Spinal cord (tissue), 9 donors: ENCODE measurements at regions not wholly inside any gene's neighbourhood (a gene's known extent, or its start where the extent isn't known, plus 50 kb on each side); places are given as distances from the start of the nearest gene placed in this dataset.
"Not testable (repeated sequence)": the region's sequence is repeated elsewhere in the genome, so short reads cannot be mapped to it uniquely, and the experiment has no call there.

Experiments used
- DNase-seq, 6 donors: peaks; one replicate each; pipeline versions ENCODE4 v3.0.0 to v3.0.0-alpha.2; 2013 to 2015; ENCODE audit warnings: low spot score in 6 of 6, low read depth in 4 of 6
- H3K27ac ChIP-seq: one replicate; pipeline ENCODE4 v1.5.1; 2013; ENCODE audit warnings: low read depth, low read length, control low read depth
- H3K27me3 ChIP-seq: one replicate; pipeline ENCODE4 v1.6.1; 2013; ENCODE audit warnings: low read length; ENCODE audit not compliant: control insufficient read depth, insufficient read depth
- H3K36me3 ChIP-seq: one replicate; pipeline ENCODE4 v1.6.1; 2013; ENCODE audit warnings: low read length; ENCODE audit not compliant: control insufficient read depth, insufficient read depth
- H3K4me1 ChIP-seq: one replicate; pipeline ENCODE4 v1.6.1; 2013; ENCODE audit warnings: low read length; ENCODE audit not compliant: control insufficient read depth, insufficient read depth
- H3K4me3 ChIP-seq: one replicate; pipeline ENCODE4 v1.5.1; 2013; ENCODE audit warnings: low read depth, low read length, control low read depth
- H3K9me3 ChIP-seq: one replicate; pipeline ENCODE4 v1.6.1; 2013; ENCODE audit warnings: low read length; ENCODE audit not compliant: control insufficient read depth, insufficient read depth
- WGBS: methylation state at CpG from one replicate; pipeline ENCODE4 v1.1.5; 2013; ENCODE audit warnings: missing lambda C conversion rate; ENCODE audit not compliant: insufficient coverage; 5-methylcytosine and 5-hydroxymethylcytosine counted together
- donor health status: healthy.

- H3K27me3 ChIP-seq = no peaks in the 10 kb centered on the region
- no CpG with 5 or more reads among the region's 1 CpG for WGBS
- H3K36me3 ChIP-seq = no peaks in the 10 kb centered on the region
- H3K4me3 ChIP-seq = no peak overlapping the region
- peak in 2 of 6 donors; percentile 1 to 3 for DNase-seq
- H3K9me3 ChIP-seq = no peaks in the 10 kb centered on the region
- H3K4me1 ChIP-seq = no peaks in the 10 kb centered on the region
- H3K27ac ChIP-seq = no peak overlapping the region
These were observed 611.2 kb downstream of the PPP4R3C start for GRCh38 chrX:26851981-26852380.

- WGBS = no CpG with 5 or more reads among the region's 2 CpGs
- Histone ChIP-seq H3K36me3 (no peaks in the 10 kb centered on the region), H3K4me3 (no peak overlapping the region), H3K4me1 (no peaks in the 10 kb centered on the region), H3K27ac (no peak overlapping the region), H3K9me3 (no peaks in the 10 kb centered on the region), H3K27me3 (no peaks in the 10 kb centered on the region)
- DNase-seq = no peak
These were observed 614.6 kb downstream of the PPP4R3C start for GRCh38 chrX:26848511-26848910.

- Histone ChIP-seq H3K36me3 (no peaks in the 10 kb centered on the region), H3K4me1 (no peaks in the 10 kb centered on the region), H3K27me3 (no peaks in the 10 kb centered on the region), H3K27ac (no peak overlapping the region), H3K9me3 (no peaks in the 10 kb centered on the region), H3K4me3 (no peak overlapping the region)
- no peak for DNase-seq
- 71% methylated on average over 1 of the region's 2 CpGs for WGBS
These were observed 618.1 kb downstream of the PPP4R3C start for GRCh38 chrX:26845056-26845455.

- Histone ChIP-seq H3K4me1 (no peaks in the 10 kb centered on the region), H3K4me3 (no peak overlapping the region), H3K27me3 (no peaks in the 10 kb centered on the region), H3K9me3 (no peaks in the 10 kb centered on the region), H3K27ac (no peak overlapping the region), H3K36me3 (no peaks in the 10 kb centered on the region)
- no peak for DNase-seq
- WGBS = 20% methylated on average over 1 of the region's 1 CpG
These were observed 606.5 kb downstream of the MAGEB5 start for GRCh38 chrX:26822448-26822847.

GRCh38 chrX:26789751-26790150 is 573.8 kb downstream of the MAGEB5 start:
- DNase-seq = no peak
- no peaks in the 10 kb centered on the region for H3K27me3 ChIP-seq
- no peak overlapping the region for H3K27ac ChIP-seq
- no peaks in the 10 kb centered on the region for H3K4me1 ChIP-seq
- H3K9me3 ChIP-seq = no peaks in the 10 kb centered on the region
- no peak overlapping the region for H3K4me3 ChIP-seq
- no peaks in the 10 kb centered on the region for H3K36me3 ChIP-seq

GRCh38 chrX:26788402-26788998 is 572.5 kb downstream of the MAGEB5 start:
- H3K27me3 ChIP-seq = no peaks in the 10 kb centered on the region
- no peak for DNase-seq
- no peak overlapping the region for H3K4me3 ChIP-seq
- WGBS = no CpG with 5 or more reads among the region's 1 CpG
- H3K4me1 ChIP-seq = no peaks in the 10 kb centered on the region
- no peaks in the 10 kb centered on the region for H3K36me3 ChIP-seq
- H3K27ac ChIP-seq = no peak overlapping the region
- no peaks in the 10 kb centered on the region for H3K9me3 ChIP-seq

- no peak overlapping the region for H3K4me3 ChIP-seq
- WGBS = 72% methylated on average over 7 of the region's 10 CpGs
- no peak overlapping the region for H3K27ac ChIP-seq
- no peaks in the 10 kb centered on the region for H3K27me3 ChIP-seq
- H3K9me3 ChIP-seq = peaks cover 3% of the 10 kb centered on the region
- H3K4me1 ChIP-seq = no peaks in the 10 kb centered on the region
- DNase-seq = peak in 3 of 6 donors; percentile 0 to 20 (median 15)
- H3K36me3 ChIP-seq = no peaks in the 10 kb centered on the region
These were observed 567.7 kb downstream of the MAGEB5 start for GRCh38 chrX:26783512-26784225.

GRCh38 chrX:26778320-26778888 is 562.4 kb downstream of the MAGEB5 start:
- Histone ChIP-seq H3K27ac (no peak overlapping the region), H3K36me3 (no peaks in the 10 kb centered on the region), H3K27me3 (no peaks in the 10 kb centered on the region), H3K4me3 (no peak overlapping the region), H3K4me1 (no peaks in the 10 kb centered on the region), H3K9me3 (peaks cover 6% of the 10 kb centered on the region)
- no CpG with 5 or more reads among the region's 3 CpGs for WGBS
- DNase-seq = no peak

GRCh38 chrX:26762253-26762652 is 546.3 kb downstream of the MAGEB5 start:
- no CpG with 5 or more reads among the region's 2 CpGs for WGBS
- Histone ChIP-seq H3K9me3 (no peaks in the 10 kb centered on the region), H3K36me3 (no peaks in the 10 kb centered on the region), H3K27ac (no peak overlapping the region), H3K4me3 (no peak overlapping the region), H3K4me1 (no peaks in the 10 kb centered on the region), H3K27me3 (no peaks in the 10 kb centered on the region)
- DNase-seq = no peak

- WGBS = 85% methylated on average over 12 of the region's 13 CpGs
- H3K27ac ChIP-seq, DNase-seq: not testable (repeated sequence)
These were observed 539.8 kb downstream of the MAGEB5 start for GRCh38 chrX:26755760-26756159.

More at GRCh38 chrX:26755760-26756159, 539.8 kb downstream of the MAGEB5 start:
- H3K4me3 ChIP-seq, H3K9me3 ChIP-seq, H3K36me3 ChIP-seq, H3K27me3 ChIP-seq, H3K4me1 ChIP-seq: not testable (repeated sequence)
